Ovary (tissue), 3 donors: ENCODE measurements at regions not wholly inside any gene's neighbourhood (a gene's known extent, or its start where the extent isn't known, plus 50 kb on each side); places are given as distances from the start of the nearest gene placed in this dataset.

Source experiments
- CTCF ChIP-seq, 3 donors: fragments of 450-650 bp in 2 of 3; fragments of 200-600 bp in 1 of 3; IDR thresholded peaks; one replicate each; pipeline versions ENCODE4 v1.5.1 to v1.8.0; 2016 to 2022; ENCODE audit warnings: antibody characterized with exemption in 3 of 3, mild to moderate bottlenecking in 1 of 3
- EP300 ChIP-seq: sonication (generic); formaldehyde crosslinking; IDR thresholded peaks from one replicate; pipeline ENCODE4 v1.6.1; 2017; ENCODE audit warnings: antibody characterized with exemption
- POLR2A ChIP-seq: fragments of 450-650 bp; IDR thresholded peaks from one replicate; pipeline ENCODE4 v1.6.1; 2017; ENCODE audit warnings: antibody characterized with exemption, mild to moderate bottlenecking, moderate library complexity
- donor health status: DM: no; HTN: no; CAD: no.

GRCh38 chr3:83426300-83426699 lies 1532.5 kb upstream of the CADM2 start:
- TF ChIP-seq POLR2A (no peak), CTCF (IDR thresholded peaks at IDR 0.05) (no peak), EP300 (no peak)
